HepG2 (cell line): ENCODE measurements at regions not wholly inside any gene's neighbourhood (a gene's known extent, or its start where the extent isn't known, plus 50 kb on each side); places are given as distances from the start of the nearest gene placed in this dataset.

Experiments used
- ARID2 ChIP-seq: sonication (generic); formaldehyde crosslinking; IDR thresholded peaks from 2 replicates; pipeline ENCODE4 v1.8.1; 2022; ENCODE audit warnings: mild to moderate bottlenecking, missing genetic modification reagents, borderline replicate concordance
- ATF4 ChIP-seq, 2 experiments: fragments of 450-650 bp in 1 of 2; sonication (generic) in 1 of 2; formaldehyde crosslinking; IDR thresholded peaks; 2 replicates each; pipeline versions ENCODE4 v1.5.0 to v1.8.0; 2020 to 2022; ENCODE audit warnings: mild to moderate bottlenecking in 1 of 2, missing genetic modification reagents in 1 of 2
- DMAP1 ChIP-seq: IDR thresholded peaks from 2 replicates; pipeline ENCODE4 v1.6.1; 2016
- ETV6 ChIP-seq: sonication (generic); formaldehyde crosslinking; conservative IDR thresholded peaks from 2 replicates; pipeline ENCODE4 v1.4.0; 2020; ENCODE audit warnings: missing genetic modification reagents
- HINFP ChIP-seq: sonication (generic); formaldehyde crosslinking; IDR thresholded peaks from 2 replicates; pipeline ENCODE4 v1.4.0; 2020; ENCODE audit warnings: low read depth, mild to moderate bottlenecking, missing genetic modification reagents
- KDM1A ChIP-seq: IDR thresholded peaks from 2 replicates; pipeline ENCODE4 v1.6.1; 2016; ENCODE audit warnings: missing compliant biosample characterization
- KLF6 ChIP-seq: IDR thresholded peaks from 2 replicates; pipeline ENCODE4 v1.8.0; 2016; ENCODE audit warnings: missing biosample characterization, missing genetic modification reagents
- NR2F2 ChIP-seq: IDR thresholded peaks from 2 replicates; pipeline ENCODE4 v1.6.1; 2012; ENCODE audit warnings: low read depth, inconsistent platforms, borderline replicate concordance
- ZFP82 ChIP-seq: sonication (generic); formaldehyde crosslinking; IDR thresholded peaks from 2 replicates; pipeline ENCODE4 v1.5.1; 2020; ENCODE audit warnings: mild to moderate bottlenecking, missing genetic modification reagents, borderline replicate concordance
- ZNF333 ChIP-seq: sonication (generic); formaldehyde crosslinking; IDR thresholded peaks from 2 replicates; pipeline ENCODE4 v1.4.0; 2020; ENCODE audit warnings: mild to moderate bottlenecking, missing genetic modification reagents, borderline replicate concordance
- ZXDC ChIP-seq: sonication (generic); formaldehyde crosslinking; IDR thresholded peaks from 2 replicates; pipeline ENCODE4 v1.5.0; 2020; ENCODE audit warnings: mild to moderate bottlenecking, missing genetic modification reagents

GRCh38 chr10:62738916-62739315, 65.6 kb upstream of the ADO start (continued):
- TF ChIP-seq HINFP = no peak
- no peak for TF ChIP-seq ZXDC
- TF ChIP-seq DMAP1 (CRISPR knock-in tag) = no peak
- TF ChIP-seq KDM1A = no peak
- TF ChIP-seq ETV6 (CRISPR knock-in tag) = no peak
- no peak for TF ChIP-seq ARID2 (CRISPR knock-in tag)
- TF ChIP-seq KLF6 = no peak
- TF ChIP-seq ATF4 (CRISPR knock-in tag; IDR thresholded peaks at IDR 0.05) = no peak
- no peak for TF ChIP-seq ZNF333 (CRISPR knock-in tag)
- no peak for TF ChIP-seq ZFP82 (CRISPR knock-in tag)
- TF ChIP-seq NR2F2 = no peak
